ENCODE measurements at regions not wholly inside any gene's neighbourhood (a gene's known extent, or its start where the extent isn't known, plus 50 kb on each side); places are given as distances from the start of the nearest gene placed in this dataset.
"Not testable (repeated sequence)": the region's sequence is repeated elsewhere in the genome, so short reads cannot be mapped to it uniquely, and the experiment has no call there.

DNA sequence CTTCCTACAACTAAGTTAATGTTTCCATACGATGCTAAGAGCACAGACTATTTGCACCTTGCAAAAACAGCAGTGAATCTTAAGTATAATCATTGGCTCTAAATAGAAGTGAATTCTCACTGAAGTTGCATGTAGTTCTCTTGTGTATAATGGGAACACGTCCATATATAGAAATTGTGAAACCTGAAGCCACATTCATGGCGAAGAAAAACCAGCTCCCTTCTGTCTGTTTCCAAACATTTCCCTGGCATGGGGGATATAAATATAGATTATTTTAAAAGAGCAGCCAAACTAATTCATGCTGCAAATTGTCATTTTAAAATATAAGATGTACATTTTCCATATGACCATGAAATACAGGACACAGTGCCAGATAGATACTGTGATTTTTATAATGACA lies 71.1 kb downstream of the TRAM1L1 start:
- DNase-seq = no peak

GRCh38 chr4:117010671-117011070 lies 74.7 kb downstream of the TRAM1L1 start:
- no peak for DNase-seq

DNA sequence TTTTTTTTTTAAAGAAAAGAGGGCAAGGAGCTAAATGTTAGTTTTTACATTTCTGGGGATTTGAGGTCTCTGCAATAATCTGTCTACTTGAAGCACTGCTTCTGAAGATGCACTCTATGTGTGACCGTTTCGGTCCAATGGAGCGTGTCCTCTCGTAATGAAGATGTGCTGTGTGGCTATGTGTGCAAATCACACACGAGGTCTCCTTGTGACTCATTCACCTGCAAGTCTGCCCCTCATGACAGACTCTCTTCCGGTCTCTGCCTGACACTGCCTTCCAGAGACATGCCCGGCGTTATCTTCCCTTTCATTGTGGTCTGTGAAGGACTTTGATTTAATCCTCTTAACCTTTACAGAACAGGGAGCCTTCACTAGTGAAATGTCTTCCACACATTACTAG lies 84.3 kb downstream of the TRAM1L1 start:
- DNase-seq = no peak

GRCh38 chr4:116982656-116983055 lies 102.7 kb downstream of the TRAM1L1 start:
- no peak for DNase-seq

GRCh38 chr4:116980436-116980835 lies 104.9 kb downstream of the TRAM1L1 start:
- not testable (repeated sequence) for DNase-seq

- DNase-seq = no peak
Observed at GRCh38 chr4:116959045-116959444, 126.3 kb downstream of the TRAM1L1 start.

DNA sequence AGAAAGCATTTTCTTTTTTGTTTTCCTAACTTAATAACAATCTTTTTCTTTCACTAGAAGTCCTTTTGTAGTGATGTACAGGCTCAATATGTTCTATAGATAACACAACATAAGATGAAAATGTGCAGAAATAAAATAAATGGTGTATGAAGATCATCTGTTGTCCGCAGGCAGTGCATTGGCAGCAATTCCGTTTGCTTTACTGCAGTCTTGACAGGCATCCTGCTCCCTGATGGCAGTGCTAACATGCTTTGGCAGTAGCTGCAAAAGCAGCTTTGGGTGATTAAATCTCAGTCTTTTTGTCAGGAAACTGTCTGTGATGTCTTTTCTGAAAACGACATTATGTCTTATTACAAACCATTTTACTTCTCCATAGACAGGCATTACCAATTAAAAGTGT lies 131.4 kb downstream of the TRAM1L1 start:
- no peak for DNase-seq

DNA sequence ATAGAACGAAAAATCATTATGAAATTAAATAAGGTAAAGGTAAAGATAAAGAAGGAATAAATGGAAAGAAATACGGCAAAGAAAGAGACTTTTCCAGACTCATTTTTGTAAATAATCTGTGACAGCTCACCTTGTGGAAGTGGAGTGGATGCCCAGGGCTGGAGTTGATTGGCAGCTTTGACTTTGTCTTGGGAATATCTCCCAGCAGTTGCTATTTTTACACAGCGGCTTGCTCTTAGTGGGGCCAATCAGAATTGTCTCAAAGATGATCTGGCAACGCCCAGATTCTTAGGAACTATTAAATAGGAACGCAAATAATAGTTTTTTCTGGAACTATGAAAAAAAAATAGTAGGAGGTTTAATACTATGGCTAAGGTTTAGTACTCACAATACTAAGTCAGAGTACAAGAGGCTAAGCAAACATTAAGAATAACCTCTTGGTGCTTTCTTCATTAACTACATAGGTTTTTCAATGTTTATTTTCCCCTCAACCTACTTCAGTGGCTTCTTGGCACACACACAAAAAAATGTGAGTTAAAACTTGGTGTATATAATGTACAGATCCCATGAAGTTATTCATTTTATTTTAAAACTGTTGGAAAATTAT lies 132.7 kb downstream of the TRAM1L1 start:
- no peak for DNase-seq

- no peak for DNase-seq
Observed at GRCh38 chr4:116949856-116950255, 135.5 kb downstream of the TRAM1L1 start.

GRCh38 chr4:116942315-116942714 lies 143.1 kb downstream of the TRAM1L1 start:
- DNase-seq = no peak

DNA sequence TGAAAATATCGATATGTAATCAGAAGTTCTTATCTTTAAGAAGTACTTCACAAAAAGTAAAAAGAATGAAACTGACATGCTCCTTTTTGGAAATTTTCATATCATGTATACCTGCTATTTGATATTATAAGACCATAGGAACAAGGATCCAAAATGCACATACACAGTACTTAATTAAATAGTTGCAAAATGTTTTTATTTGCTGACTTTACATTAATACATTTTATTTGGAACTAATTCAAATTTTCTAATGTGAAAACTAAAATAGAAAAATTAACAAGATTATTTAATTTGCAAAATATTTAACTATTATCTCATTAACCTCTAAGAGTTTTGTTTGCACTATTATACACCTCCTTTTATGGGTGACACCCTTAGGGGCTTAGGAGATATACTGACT lies 155.0 kb downstream of the TRAM1L1 start:
- no peak for DNase-seq

GRCh38 chr4:116926631-116927295 lies 158.6 kb downstream of the TRAM1L1 start:
- DNase-seq = peak; percentile 6

- no peak for DNase-seq
Observed at GRCh38 chr4:116925900-116926457, 159.4 kb downstream of the TRAM1L1 start.

- DNase-seq = no peak
Observed at GRCh38 chr4:116923389-116923788, 162.0 kb downstream of the TRAM1L1 start.

DNA sequence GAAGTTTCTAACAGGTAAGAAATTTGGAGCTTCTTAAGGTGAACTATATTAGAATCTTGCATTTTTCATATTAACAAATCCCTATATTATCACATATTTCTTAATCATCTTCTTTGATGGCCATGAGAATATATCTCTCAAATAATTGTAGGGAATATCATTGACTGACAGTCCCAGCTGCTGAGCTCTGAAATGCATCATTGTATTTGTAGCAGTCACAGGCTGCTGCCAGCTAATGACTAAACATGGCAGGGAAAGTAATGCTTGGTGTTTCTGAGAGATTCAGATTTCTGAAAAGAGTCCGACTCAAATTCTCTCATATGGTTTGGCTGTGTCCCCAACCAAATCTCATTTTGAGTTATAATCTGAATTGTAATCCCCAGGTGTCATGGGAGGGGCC lies 171.9 kb downstream of the TRAM1L1 start:
- no peak for DNase-seq

- DNase-seq = no peak
Observed at GRCh38 chr4:116906758-116907157, 178.6 kb downstream of the TRAM1L1 start.

- DNase-seq = no peak
Observed at GRCh38 chr4:116899561-116899960, 185.8 kb downstream of the TRAM1L1 start.

- DNase-seq = no peak
Observed at GRCh38 chr4:116885579-116885978, 199.8 kb downstream of the TRAM1L1 start.

DNA sequence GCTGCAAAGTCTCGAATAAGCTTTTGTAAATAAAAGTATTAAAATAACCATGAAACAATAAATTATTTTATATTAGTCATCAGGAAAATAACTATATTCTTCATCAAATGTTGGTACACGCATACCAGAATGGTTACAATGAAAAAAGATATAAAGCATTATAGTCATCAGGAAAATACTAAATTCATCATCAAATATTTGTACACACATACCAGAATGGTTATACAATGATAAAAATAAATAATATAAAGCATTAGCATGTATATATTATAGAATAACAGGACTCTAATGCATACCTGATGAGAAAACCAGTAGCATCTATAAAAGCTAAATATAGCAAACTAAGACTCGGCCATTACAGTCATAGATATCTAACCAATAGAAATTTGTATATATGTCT lies 202.9 kb downstream of the TRAM1L1 start:
- DNase-seq = no peak

GRCh38 chr4:116881077-116881476 lies 204.3 kb downstream of the TRAM1L1 start:
- DNase-seq = no peak

GRCh38 chr4:116880625-116881024 lies 204.8 kb downstream of the TRAM1L1 start:
- DNase-seq = no peak

GRCh38 chr4:116878280-116878679 lies 207.1 kb downstream of the TRAM1L1 start:
- DNase-seq = no peak

- DNase-seq = no peak
Observed at GRCh38 chr4:116877069-116877468, 208.3 kb downstream of the TRAM1L1 start.

DNA sequence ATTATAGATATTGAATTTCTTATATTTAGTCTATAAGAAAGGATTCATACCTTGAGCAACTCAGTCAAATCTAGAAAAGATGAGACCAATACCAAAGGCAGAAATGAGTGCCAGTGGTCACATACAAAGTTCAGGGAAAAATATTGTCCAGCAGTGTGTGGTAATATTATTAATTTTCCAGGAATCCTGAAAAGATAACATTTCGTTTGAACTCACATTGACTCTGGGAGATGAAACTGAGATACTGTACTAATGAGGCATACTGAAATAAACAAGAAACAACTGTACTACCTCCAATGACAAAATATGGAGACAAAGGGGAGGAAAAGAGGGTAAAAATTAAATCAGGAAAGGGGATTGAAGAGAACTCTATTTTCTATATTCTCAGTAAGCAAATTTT lies 212.4 kb downstream of the TRAM1L1 start:
- DNase-seq = no peak

- DNase-seq = no peak
Observed at GRCh38 chr4:116872308-116872707, 213.1 kb downstream of the TRAM1L1 start.

All from NCI-H526 treated with DMSO at 0.1 percent for 48 hours (cell line).